Panc1 (cell line): ENCODE measurements at regions not wholly inside any gene's neighbourhood (a gene's known extent, or its start where the extent isn't known, plus 50 kb on each side); places are given as distances from the start of the nearest gene placed in this dataset.

Experiments
- ATAC-seq: fragments of 200-7000 bp; cut with Tn5 transposase; 2 replicates; pipeline ENCODE4 v1.9.1; 2020; ENCODE audit warnings: mild to moderate bottlenecking, moderate library complexity
- BruUV-seq: library from RNA; stranded (reverse); fragments of 400-500 nt; replicated peaks from 2 replicates; lab custom pipeline; 2021; lab: Mats Ljungman, UMichigan
- CTCF ChIA-PET: fragments of 300-600 bp; sonication (Branson Sonifier 250); formaldehyde crosslinking; loops from one replicate; lab custom pipeline; 2022; ENCODE audit warnings: antibody characterized with exemption; lab: Charles Lee
- POLR2A ChIA-PET: fragments of 300-600 bp; sonication (Branson Sonifier 250); formaldehyde crosslinking; loops from one replicate; lab custom pipeline; 2022; ENCODE audit warnings: antibody characterized with exemption; lab: Charles Lee
- DNase-seq: peaks from one replicate; pipeline ENCODE4 v3.0.0-alpha.2; 2010; ENCODE audit warnings: low read depth, low spot score
- H3K27ac ChIP-seq: 2 replicates; pipeline ENCODE4 v1.5.1; 2011; ENCODE audit warnings: mild to moderate bottlenecking, low read length, inconsistent platforms
- H3K27me3 ChIP-seq: fragments of 200-500 bp; sonication (Bioruptor generic); 2 replicates; pipeline ENCODE4 v1.6.0; 2014; ENCODE audit warnings: low read length, inconsistent platforms; ENCODE audit not compliant: control insufficient read depth, insufficient read depth
- H3K36me3 ChIP-seq: fragments of 200-500 bp; sonication (Bioruptor generic); 2 replicates; pipeline ENCODE4 v1.5.1; 2014; ENCODE audit warnings: inconsistent platforms, mild to moderate bottlenecking, low read length, moderate library complexity; ENCODE audit not compliant: control insufficient read depth, insufficient read depth
- H3K4me1 ChIP-seq: 2 replicates; pipeline ENCODE4 v1.5.1; 2011; ENCODE audit warnings: inconsistent platforms, mild to moderate bottlenecking, low read length, moderate library complexity; ENCODE audit not compliant: control insufficient read depth, insufficient read depth
- H3K4me3 ChIP-seq, 2 experiments: 2 replicates each; pipeline ENCODE4 v1.5.1; 2011 to 2012; ENCODE audit warnings: low read depth in 2 of 2, low read length in 2 of 2, mild to moderate bottlenecking in 2 of 2, inconsistent platforms in 1 of 2, moderate library complexity in 1 of 2
- H3K9me3 ChIP-seq: fragments of 200-500 bp; sonication (Bioruptor generic); 2 replicates; pipeline ENCODE4 v1.5.1; 2014; ENCODE audit warnings: low read depth, mild to moderate bottlenecking, inconsistent platforms, low read length, moderate library complexity; ENCODE audit not compliant: control insufficient read depth, insufficient read depth
- POLR2AphosphoS5 ChIP-seq: IDR thresholded peaks from 2 replicates; pipeline ENCODE4 v1.6.1; 2012; ENCODE audit warnings: mild to moderate bottlenecking, low read depth, low read length, moderate library complexity
- REST ChIP-seq, 2 experiments: IDR thresholded peaks; 2 replicates each; pipeline ENCODE4 v1.6.1; 2011 to 2012; ENCODE audit warnings: low read depth in 2 of 2, control low read depth in 1 of 2, low read length in 1 of 2, mild to moderate bottlenecking in 1 of 2, moderate library complexity in 1 of 2; ENCODE audit not compliant: insufficient read depth in 1 of 2
- SIN3A ChIP-seq: IDR thresholded peaks from 2 replicates; pipeline ENCODE4 v1.6.1; 2012; ENCODE audit warnings: low read depth, mild to moderate bottlenecking, low read length, moderate library complexity, borderline replicate concordance; ENCODE audit not compliant: insufficient read depth
- TCF7L2 ChIP-seq: IDR thresholded peaks from 2 replicates; pipeline ENCODE4 v1.6.1; 2011; ENCODE audit warnings: mild to moderate bottlenecking, low read depth, low read length, inconsistent platforms
- in situ Hi-C: cut with HindIII; loops from 2 replicates; pipeline ENCODE4 v1.10.0; 2016; ENCODE audit warnings: low sequenced_read_pairs, low pct_unique_long_range_greater_than_20kb
- intact Hi-C: fragments of 100-400 bp; cut with micrococcal nuclease; formaldehyde crosslinking; loops from one replicate; pipeline ENCODE4 v1.10.0; 2022; ENCODE audit not compliant: unreplicated experiment
- TF ChIP-seq, protein P1 (sequence below): fragments of 450-650 bp; IDR thresholded peaks from 2 replicates; pipeline ENCODE4 v1.5.1; 2017; ENCODE audit warnings: mild to moderate bottlenecking

- Histone ChIP-seq H3K4me1 (no peaks in the 10 kb centered on the region), H3K36me3 (no peaks in the 10 kb centered on the region), H3K4me3 (no peak overlapping the region), H3K9me3 (no peaks in the 10 kb centered on the region), H3K27ac (no peak overlapping the region), H3K27me3 (no peaks in the 10 kb centered on the region)
- no TSS peak for BruUV-seq
- ATAC-seq (no peak), DNase-seq (no peak)
- intact Hi-C loops: no loop called here
- TF ChIP-seq POLR2AphosphoS5 (no peak), REST (IDR thresholded peaks at IDR 0.05; ENCODE audit: insufficient read depth in 1 of 2, low read depth in 2 of 2, low read length in 1 of 2) (no peak), TCF7L2 (no peak), SIN3A (no peak)
- TF ChIP-seq, protein P1, sequence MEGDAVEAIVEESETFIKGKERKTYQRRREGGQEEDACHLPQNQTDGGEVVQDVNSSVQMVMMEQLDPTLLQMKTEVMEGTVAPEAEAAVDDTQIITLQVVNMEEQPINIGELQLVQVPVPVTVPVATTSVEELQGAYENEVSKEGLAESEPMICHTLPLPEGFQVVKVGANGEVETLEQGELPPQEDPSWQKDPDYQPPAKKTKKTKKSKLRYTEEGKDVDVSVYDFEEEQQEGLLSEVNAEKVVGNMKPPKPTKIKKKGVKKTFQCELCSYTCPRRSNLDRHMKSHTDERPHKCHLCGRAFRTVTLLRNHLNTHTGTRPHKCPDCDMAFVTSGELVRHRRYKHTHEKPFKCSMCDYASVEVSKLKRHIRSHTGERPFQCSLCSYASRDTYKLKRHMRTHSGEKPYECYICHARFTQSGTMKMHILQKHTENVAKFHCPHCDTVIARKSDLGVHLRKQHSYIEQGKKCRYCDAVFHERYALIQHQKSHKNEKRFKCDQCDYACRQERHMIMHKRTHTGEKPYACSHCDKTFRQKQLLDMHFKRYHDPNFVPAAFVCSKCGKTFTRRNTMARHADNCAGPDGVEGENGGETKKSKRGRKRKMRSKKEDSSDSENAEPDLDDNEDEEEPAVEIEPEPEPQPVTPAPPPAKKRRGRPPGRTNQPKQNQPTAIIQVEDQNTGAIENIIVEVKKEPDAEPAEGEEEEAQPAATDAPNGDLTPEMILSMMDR: no peak
- CTCF ChIA-PET: no interaction called here
- POLR2A ChIA-PET: no interaction called here
- in situ Hi-C loops: no loop called here
These were observed 130.2 kb downstream of the ARRDC3 start for GRCh38 chr5:91252916-91253315.

GRCh38 chr5:91245871-91246270 is 137.2 kb downstream of the ARRDC3 start:
- in situ Hi-C loops: no loop called here
- intact Hi-C loops: no loop called here

GRCh38 chr5:91245074-91245452 is 138.1 kb downstream of the ARRDC3 start:
- H3K4me1 ChIP-seq: no peaks in the 10 kb centered on the region
- no peak for ATAC-seq
- no TSS peak for BruUV-seq
- in situ Hi-C loops: no loop called here
- ChIA-PET POLR2A (interaction anchor here (0.6 kb wide), 1 partner anchor 136 kb away, joined by 3 read pairs; no protein-coding TSS in a partner anchor), CTCF (no interaction called here)
- H3K4me3 ChIP-seq: no peak overlapping the region
- TF ChIP-seq SIN3A (no peak), TCF7L2 (no peak), POLR2AphosphoS5 (no peak), REST (IDR thresholded peaks at IDR 0.05; ENCODE audit: insufficient read depth in 1 of 2, low read depth in 2 of 2, low read length in 1 of 2) (no peak)
- TF ChIP-seq, protein P1: no peak
- intact Hi-C loops: no loop called here
- no peak for DNase-seq
- H3K27ac ChIP-seq: no peak overlapping the region
- H3K9me3 ChIP-seq: peaks cover 21% of the 10 kb centered on the region; the same call in 1 of the 2 replicates
- no peaks in the 10 kb centered on the region for H3K36me3 ChIP-seq
- H3K27me3 ChIP-seq: no peaks in the 10 kb centered on the region

More at GRCh38 chr5:91245871-91246270, 137.2 kb downstream of the ARRDC3 start:
- TF ChIP-seq TCF7L2 (no peak), SIN3A (no peak)
- peaks cover 21% of the 10 kb centered on the region; the same call in 1 of the 2 replicates for H3K9me3 ChIP-seq
- no peaks in the 10 kb centered on the region for H3K36me3 ChIP-seq
- no peaks in the 10 kb centered on the region for H3K4me1 ChIP-seq
- DNase-seq (no peak), ATAC-seq (no peak)
- POLR2A ChIA-PET: no interaction called here
- H3K27ac ChIP-seq: no peak overlapping the region
- no peak overlapping the region for H3K4me3 ChIP-seq
- CTCF ChIA-PET: no interaction called here
- no peaks in the 10 kb centered on the region for H3K27me3 ChIP-seq
- no TSS peak for BruUV-seq
